ENCODE measurements at regions not wholly inside any gene's neighbourhood (a gene's known extent, or its start where the extent isn't known, plus 50 kb on each side); places are given as distances from the start of the nearest gene placed in this dataset.

GRCh38 chr13:50339271-50339670 lies 324.0 kb downstream of the KCNRG start:
- H3K4me3 ChIP-seq (ENCODE audit: low read length in 3 of 3): no peak overlapping the region
- H3K27ac ChIP-seq (ENCODE audit: low read depth, low read length): no peak overlapping the region
- H3K9me3 ChIP-seq (ENCODE audit: control insufficient read depth in 3 of 3, low read length in 3 of 3): peaks cover 0 to 3% (median 2%) of the 10 kb centered on the region in 3 donors
- H3K27me3 ChIP-seq (ENCODE audit: control insufficient read depth in 3 of 3, insufficient read depth in 3 of 3, low read length in 3 of 3): no peaks in the 10 kb centered on the region
- no peaks in the 10 kb centered on the region for H3K36me3 ChIP-seq (ENCODE audit: control insufficient read depth in 3 of 3, insufficient read depth in 3 of 3, low read length in 3 of 3)
- H3K4me1 ChIP-seq (ENCODE audit: control insufficient read depth in 3 of 3, insufficient read depth in 3 of 3, low read length in 3 of 3): no peaks in the 10 kb centered on the region
- H3K9ac ChIP-seq (ENCODE audit: low read depth in 1 of 3, low read length in 3 of 3): no peak overlapping the region

GRCh38 chr13:50340146-50340545 lies 324.9 kb downstream of the KCNRG start:
- no peaks in the 10 kb centered on the region for H3K4me1 ChIP-seq (ENCODE audit: control insufficient read depth in 3 of 3, insufficient read depth in 3 of 3, low read length in 3 of 3)
- H3K9me3 ChIP-seq (ENCODE audit: control insufficient read depth in 3 of 3, low read length in 3 of 3): peaks cover 0 to 3% (median 2%) of the 10 kb centered on the region in 3 donors

GRCh38 chr13:50340551-50341287 lies 325.5 kb downstream of the KCNRG start:
- no peaks in the 10 kb centered on the region for H3K4me1 ChIP-seq (ENCODE audit: control insufficient read depth in 3 of 3, insufficient read depth in 3 of 3, low read length in 3 of 3)
- H3K9ac ChIP-seq (ENCODE audit: low read depth in 1 of 3, low read length in 3 of 3): no peak overlapping the region
- no peaks in the 10 kb centered on the region for H3K27me3 ChIP-seq (ENCODE audit: control insufficient read depth in 3 of 3, insufficient read depth in 3 of 3, low read length in 3 of 3)
- peaks cover 0 to 3% (median 2%) of the 10 kb centered on the region in 3 donors for H3K9me3 ChIP-seq (ENCODE audit: control insufficient read depth in 3 of 3, low read length in 3 of 3)
- H3K4me3 ChIP-seq (ENCODE audit: low read length in 3 of 3): no peak overlapping the region
- no peaks in the 10 kb centered on the region for H3K36me3 ChIP-seq (ENCODE audit: control insufficient read depth in 3 of 3, insufficient read depth in 3 of 3, low read length in 3 of 3)
- H3K27ac ChIP-seq (ENCODE audit: low read depth, low read length): no peak overlapping the region

More at GRCh38 chr13:50340146-50340545, 324.9 kb downstream of the KCNRG start:
- H3K4me3 ChIP-seq (ENCODE audit: low read length in 3 of 3): no peak overlapping the region
- H3K36me3 ChIP-seq (ENCODE audit: control insufficient read depth in 3 of 3, insufficient read depth in 3 of 3, low read length in 3 of 3): no peaks in the 10 kb centered on the region
- no peak overlapping the region for H3K9ac ChIP-seq (ENCODE audit: low read depth in 1 of 3, low read length in 3 of 3)
- H3K27ac ChIP-seq (ENCODE audit: low read depth, low read length): no peak overlapping the region
- no peaks in the 10 kb centered on the region for H3K27me3 ChIP-seq (ENCODE audit: control insufficient read depth in 3 of 3, insufficient read depth in 3 of 3, low read length in 3 of 3)

DNA sequence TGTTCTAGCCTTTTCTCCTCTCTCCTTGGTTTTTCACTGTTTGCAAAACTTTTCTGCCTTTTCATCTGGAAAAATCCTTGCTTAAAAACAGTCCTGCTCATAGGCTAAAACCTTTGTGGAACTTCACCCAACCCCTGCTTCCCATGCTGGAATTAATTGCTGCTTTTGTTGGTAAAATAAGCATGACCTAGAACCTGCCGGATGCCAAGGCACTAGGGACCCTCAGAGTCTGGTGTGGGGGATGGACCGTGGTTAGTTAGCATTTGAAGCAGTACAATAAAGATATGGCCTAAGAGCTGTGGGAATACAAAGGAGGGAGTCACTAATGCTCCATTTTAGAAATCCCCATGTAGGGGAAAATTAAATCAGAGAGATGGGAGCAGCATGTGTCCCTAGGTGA lies 326.3 kb downstream of the KCNRG start:
- no peak overlapping the region for H3K4me3 ChIP-seq (ENCODE audit: low read length in 3 of 3)
- no peaks in the 10 kb centered on the region for H3K27me3 ChIP-seq (ENCODE audit: control insufficient read depth in 3 of 3, insufficient read depth in 3 of 3, low read length in 3 of 3)
- no peak overlapping the region for H3K27ac ChIP-seq (ENCODE audit: low read depth, low read length)
- peaks cover 0 to 3% (median 2%) of the 10 kb centered on the region in 3 donors for H3K9me3 ChIP-seq (ENCODE audit: control insufficient read depth in 3 of 3, low read length in 3 of 3)
- H3K36me3 ChIP-seq (ENCODE audit: control insufficient read depth in 3 of 3, insufficient read depth in 3 of 3, low read length in 3 of 3): no peaks in the 10 kb centered on the region
- no peaks in the 10 kb centered on the region for H3K4me1 ChIP-seq (ENCODE audit: control insufficient read depth in 3 of 3, insufficient read depth in 3 of 3, low read length in 3 of 3)
- H3K9ac ChIP-seq (ENCODE audit: low read depth in 1 of 3, low read length in 3 of 3): no peak overlapping the region

DNA sequence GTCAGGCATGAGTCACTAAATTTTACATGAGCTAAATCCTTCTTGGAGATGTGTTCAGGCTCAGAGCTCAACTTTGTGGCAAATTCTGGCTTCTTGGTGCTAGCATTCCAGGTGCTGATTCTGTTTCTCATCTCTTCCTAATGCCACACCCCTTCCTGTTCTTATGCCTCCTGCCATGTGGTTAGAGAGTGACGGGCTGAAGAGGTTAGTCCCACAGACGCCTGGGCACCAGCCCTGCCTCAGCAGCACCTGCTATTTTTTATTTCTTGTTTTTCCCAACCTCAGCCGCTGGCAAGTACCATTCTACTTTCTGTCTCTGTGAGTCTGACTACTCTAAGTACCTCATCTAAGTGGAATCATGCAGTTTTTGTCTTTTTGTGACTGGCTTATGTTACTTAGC lies 329.5 kb downstream of the KCNRG start:
- Histone ChIP-seq H3K4me1 (ENCODE audit: control insufficient read depth in 3 of 3, insufficient read depth in 3 of 3, low read length in 3 of 3) (no peaks in the 10 kb centered on the region), H3K9ac (ENCODE audit: low read depth in 1 of 3, low read length in 3 of 3) (no peak overlapping the region), H3K4me3 (ENCODE audit: low read length in 3 of 3) (no peak overlapping the region), H3K27me3 (ENCODE audit: control insufficient read depth in 3 of 3, insufficient read depth in 3 of 3, low read length in 3 of 3) (no peaks in the 10 kb centered on the region), H3K27ac (ENCODE audit: low read depth, low read length) (no peak overlapping the region), H3K36me3 (ENCODE audit: control insufficient read depth in 3 of 3, insufficient read depth in 3 of 3, low read length in 3 of 3) (no peaks in the 10 kb centered on the region), H3K9me3 (ENCODE audit: control insufficient read depth in 3 of 3, low read length in 3 of 3) (peaks cover 0 to 3% (median 2%) of the 10 kb centered on the region in 3 donors)

DNA sequence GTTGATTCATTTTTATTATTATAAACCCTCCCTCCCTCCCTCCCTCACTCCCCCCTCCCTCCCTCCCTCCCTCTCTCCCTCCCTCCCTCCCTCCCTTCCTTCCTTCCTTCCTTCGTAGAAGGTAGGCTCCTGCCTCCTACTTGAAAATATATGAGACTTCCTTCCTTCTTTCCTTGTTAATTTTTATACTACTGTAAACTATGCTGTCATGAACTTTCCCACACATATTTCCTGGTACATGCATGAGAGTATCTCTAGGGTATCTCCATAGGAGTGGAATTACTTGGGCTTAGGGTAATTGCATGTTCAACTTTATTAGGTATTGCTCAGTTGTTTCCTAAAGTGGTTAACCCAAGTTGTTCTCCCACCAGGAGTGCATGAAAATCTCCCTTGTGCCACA lies 330.6 kb downstream of the KCNRG start:
- H3K4me3 ChIP-seq (ENCODE audit: low read length in 3 of 3): no peak overlapping the region
- no peak overlapping the region for H3K9ac ChIP-seq (ENCODE audit: low read depth in 1 of 3, low read length in 3 of 3)
- H3K9me3 ChIP-seq (ENCODE audit: control insufficient read depth in 3 of 3, low read length in 3 of 3): peaks cover 0 to 3% (median 2%) of the 10 kb centered on the region in 3 donors
- no peaks in the 10 kb centered on the region for H3K36me3 ChIP-seq (ENCODE audit: control insufficient read depth in 3 of 3, insufficient read depth in 3 of 3, low read length in 3 of 3)
- H3K4me1 ChIP-seq (ENCODE audit: control insufficient read depth in 3 of 3, insufficient read depth in 3 of 3, low read length in 3 of 3): no peaks in the 10 kb centered on the region
- H3K27ac ChIP-seq (ENCODE audit: low read depth, low read length): no peak overlapping the region
- H3K27me3 ChIP-seq (ENCODE audit: control insufficient read depth in 3 of 3, insufficient read depth in 3 of 3, low read length in 3 of 3): no peaks in the 10 kb centered on the region

GRCh38 chr13:50348371-50348770 lies 333.1 kb downstream of the KCNRG start:
- Histone ChIP-seq H3K27ac (ENCODE audit: low read depth, low read length) (no peak overlapping the region), H3K4me3 (ENCODE audit: low read length in 3 of 3) (no peak overlapping the region), H3K9ac (ENCODE audit: low read depth in 1 of 3, low read length in 3 of 3) (no peak overlapping the region), H3K36me3 (ENCODE audit: control insufficient read depth in 3 of 3, insufficient read depth in 3 of 3, low read length in 3 of 3) (no peaks in the 10 kb centered on the region), H3K4me1 (ENCODE audit: control insufficient read depth in 3 of 3, insufficient read depth in 3 of 3, low read length in 3 of 3) (no peaks in the 10 kb centered on the region), H3K27me3 (ENCODE audit: control insufficient read depth in 3 of 3, insufficient read depth in 3 of 3, low read length in 3 of 3) (no peaks in the 10 kb centered on the region), H3K9me3 (ENCODE audit: control insufficient read depth in 3 of 3, low read length in 3 of 3) (no peaks in the 10 kb centered on the region)

- no peaks in the 10 kb centered on the region for H3K27me3 ChIP-seq (ENCODE audit: control insufficient read depth in 3 of 3, insufficient read depth in 3 of 3, low read length in 3 of 3)
- H3K27ac ChIP-seq (ENCODE audit: low read depth, low read length): no peak overlapping the region
- H3K4me1 ChIP-seq (ENCODE audit: control insufficient read depth in 3 of 3, insufficient read depth in 3 of 3, low read length in 3 of 3): peaks cover 9 to 20% (median 11%) of the 10 kb centered on the region in 3 donors
- no peak overlapping the region for H3K4me3 ChIP-seq (ENCODE audit: low read length in 3 of 3)
- no peaks in the 10 kb centered on the region for H3K36me3 ChIP-seq (ENCODE audit: control insufficient read depth in 3 of 3, insufficient read depth in 3 of 3, low read length in 3 of 3)
- H3K9me3 ChIP-seq (ENCODE audit: control insufficient read depth in 3 of 3, low read length in 3 of 3): no peaks in the 10 kb centered on the region
- no peak overlapping the region for H3K9ac ChIP-seq (ENCODE audit: low read depth in 1 of 3, low read length in 3 of 3)
Observed at GRCh38 chr13:50352720-50353480, 337.7 kb downstream of the KCNRG start.

DNA sequence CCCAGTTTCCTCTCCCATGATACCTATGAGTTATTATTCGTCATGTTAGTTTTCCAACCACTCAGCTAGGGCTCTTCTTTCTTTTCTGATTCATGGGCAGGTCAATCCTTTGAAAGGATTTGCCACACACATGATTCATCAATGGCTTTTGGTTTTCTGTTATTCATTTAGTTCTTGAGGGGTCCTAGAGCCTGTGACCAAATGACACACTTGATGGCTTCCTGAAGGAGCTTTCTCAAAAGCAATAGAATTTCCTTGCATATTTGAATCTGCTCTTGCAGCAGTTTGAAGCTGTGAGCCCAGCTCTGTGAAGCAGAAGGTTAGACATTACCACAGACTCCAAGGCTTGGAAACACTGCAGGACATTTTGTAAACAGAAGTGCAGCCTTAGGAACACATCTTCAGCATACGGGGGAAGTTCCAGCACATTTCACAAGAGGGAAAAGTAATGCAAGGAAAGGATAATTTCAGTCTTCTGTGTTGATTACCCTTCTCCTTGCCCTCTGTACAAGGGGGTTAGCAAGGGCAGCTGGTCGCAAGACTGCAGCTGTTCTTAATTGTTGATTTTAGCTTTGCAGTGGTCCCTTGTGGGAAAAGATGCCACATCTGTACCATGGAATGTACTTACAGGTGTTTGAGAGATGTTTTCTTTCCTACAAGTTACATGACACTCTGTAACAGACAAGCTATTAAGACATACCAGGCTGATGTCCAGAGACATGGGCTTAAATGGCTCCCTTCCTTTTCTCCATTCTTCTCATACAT lies 338.6 kb downstream of the KCNRG start:
- Histone ChIP-seq H3K9me3 (ENCODE audit: control insufficient read depth in 3 of 3, low read length in 3 of 3) (no peaks in the 10 kb centered on the region), H3K9ac (ENCODE audit: low read depth in 1 of 3, low read length in 3 of 3) (no peak overlapping the region), H3K4me3 (ENCODE audit: low read length in 3 of 3) (no peak overlapping the region), H3K4me1 (ENCODE audit: control insufficient read depth in 3 of 3, insufficient read depth in 3 of 3, low read length in 3 of 3) (peaks cover 15 to 25% (median 15%) of the 10 kb centered on the region in 3 donors), H3K27ac (ENCODE audit: low read depth, low read length) (no peak overlapping the region), H3K36me3 (ENCODE audit: control insufficient read depth in 3 of 3, insufficient read depth in 3 of 3, low read length in 3 of 3) (no peaks in the 10 kb centered on the region), H3K27me3 (ENCODE audit: control insufficient read depth in 3 of 3, insufficient read depth in 3 of 3, low read length in 3 of 3) (no peaks in the 10 kb centered on the region)
